HG03575 (cell line): ENCODE measurements at regions not wholly inside any gene's neighbourhood (a gene's known extent, or its start where the extent isn't known, plus 50 kb on each side); places are given as distances from the start of the nearest gene placed in this dataset.
"Not testable (repeated sequence)": the region's sequence is repeated elsewhere in the genome, so short reads cannot be mapped to it uniquely, and the experiment has no call there.

Experiments used
- ATAC-seq: cut with Tn5 transposase; IDR thresholded peaks from one replicate; pipeline ENCODE4 v1.9.1; 2021; ENCODE audit not compliant: unreplicated experiment, insufficient number of reproducible peaks, low FRiP score; ENCODE audit errors: extremely low read depth

GRCh38 chr1:166703141-166703540 is 136.1 kb upstream of the POGK start:
- ATAC-seq = no peak

- no peak for ATAC-seq
These were observed 135.4 kb upstream of the POGK start for GRCh38 chr1:166703726-166704462.

- no peak for ATAC-seq
These were observed 133.6 kb upstream of the POGK start for GRCh38 chr1:166705376-166706289.

- no peak for ATAC-seq
These were observed 122.7 kb upstream of the POGK start for GRCh38 chr1:166716620-166717019.

- no peak for ATAC-seq
These were observed 118.1 kb upstream of the POGK start for GRCh38 chr1:166721145-166721544.

GRCh38 chr1:166730299-166730888 is 108.9 kb upstream of the POGK start:
- no peak for ATAC-seq

GRCh38 chr1:166738140-166738539 is 101.1 kb upstream of the POGK start:
- ATAC-seq = no peak

GRCh38 chr1:166738873-166739272 is 100.4 kb upstream of the POGK start:
- ATAC-seq = no peak

- no peak for ATAC-seq
These were observed 98.5 kb upstream of the POGK start for GRCh38 chr1:166740668-166741276.

- ATAC-seq = no peak
These were observed 76.0 kb upstream of the POGK start for GRCh38 chr1:166763318-166763717.

- ATAC-seq = no peak
These were observed 72.3 kb upstream of the POGK start for GRCh38 chr1:166766942-166767341.

- not testable (repeated sequence) for ATAC-seq
These were observed 54.6 kb upstream of the POGK start for GRCh38 chr1:166784646-166785045.

- ATAC-seq = no peak
These were observed 53.3 kb upstream of the POGK start for GRCh38 chr1:166785987-166786386.

- no peak for ATAC-seq
These were observed 50.0 kb upstream of the POGK start for GRCh38 chr1:166789286-166789685.
